Daoy (cell line): ENCODE measurements at regions not wholly inside any gene's neighbourhood (a gene's known extent, or its start where the extent isn't known, plus 50 kb on each side); places are given as distances from the start of the nearest gene placed in this dataset.

ENCODE experiments used
- DNase-seq: peaks from one replicate; pipeline ENCODE4 v3.0.0-alpha.2; 2015; ENCODE audit warnings: low read depth

- DNase-seq = no peak
Observed at GRCh38 chr18:34075963-34076860, 148.5 kb downstream of the NOL4 start.

GRCh38 chr18:34061226-34061625, 163.5 kb downstream of the NOL4 start:
- no peak for DNase-seq

GRCh38 chr18:34055227-34055626, 169.5 kb downstream of the NOL4 start:
- no peak for DNase-seq

GRCh38 chr18:34050661-34051060, 174.1 kb downstream of the NOL4 start:
- no peak for DNase-seq

GRCh38 chr18:34049511-34049910, 175.2 kb downstream of the NOL4 start:
- DNase-seq = no peak

- DNase-seq = no peak
Observed at GRCh38 chr18:34048423-34048822, 176.3 kb downstream of the NOL4 start.

GRCh38 chr18:34042423-34043146, 182.1 kb downstream of the NOL4 start:
- DNase-seq = no peak

GRCh38 chr18:34039611-34040010, 185.1 kb downstream of the NOL4 start:
- no peak for DNase-seq

- DNase-seq = peak; percentile 31
Observed at GRCh38 chr18:34039201-34039600, 185.5 kb downstream of the NOL4 start.

GRCh38 chr18:34038086-34038485, 186.6 kb downstream of the NOL4 start:
- DNase-seq = no peak

GRCh38 chr18:34033968-34034367, 190.7 kb downstream of the NOL4 start:
- DNase-seq = no peak

GRCh38 chr18:34031810-34032209, 192.9 kb downstream of the NOL4 start:
- peak; percentile 21 for DNase-seq

GRCh38 chr18:34028324-34028723, 196.4 kb downstream of the NOL4 start:
- peak; percentile 10 for DNase-seq

GRCh38 chr18:34025191-34025801, 199.4 kb downstream of the NOL4 start:
- no peak for DNase-seq

GRCh38 chr18:34023471-34023870, 201.2 kb downstream of the NOL4 start:
- DNase-seq = peak; percentile 27

GRCh38 chr18:34018336-34018735, 206.4 kb downstream of the NOL4 start:
- DNase-seq = no peak

- no peak for DNase-seq
Observed at GRCh38 chr18:34003687-34004086, 221.0 kb downstream of the NOL4 start.

GRCh38 chr18:34002130-34002529, 222.6 kb downstream of the NOL4 start:
- DNase-seq = no peak

GRCh38 chr18:34001376-34001775, 223.3 kb downstream of the NOL4 start:
- no peak for DNase-seq

- DNase-seq = no peak
Observed at GRCh38 chr18:33987206-33987605, 237.5 kb downstream of the NOL4 start.

GRCh38 chr18:33983126-33983525, 241.6 kb downstream of the NOL4 start:
- DNase-seq = no peak

- no peak for DNase-seq
Observed at GRCh38 chr18:33960417-33960816, 264.3 kb downstream of the NOL4 start.

- no peak for DNase-seq
Observed at GRCh38 chr18:33959609-33960008, 265.1 kb downstream of the NOL4 start.
